ENCODE measurements at regions not wholly inside any gene's neighbourhood (a gene's known extent, or its start where the extent isn't known, plus 50 kb on each side); places are given as distances from the start of the nearest gene placed in this dataset.
A peak's percentile ranks its signal among the peaks of the same experiment; 100 is the strongest.

GRCh38 chr5:104763216-104763615 is 1200.6 kb upstream of the NUDT12 start:
- ChIA-PET POLR2A (no interaction called here), CTCF (no interaction called here)
- Histone ChIP-seq H3K4me1 (ENCODE audit: control insufficient read depth, insufficient read depth, low read length) (no peaks in the 10 kb centered on the region), H3K36me3 (ENCODE audit: control insufficient read depth in 2 of 2, insufficient read depth in 1 of 2, low read length in 2 of 2) (no peaks in the 10 kb centered on the region), H3K4me3 (ENCODE audit: low read depth, low read length) (no peak overlapping the region), H3K27ac (ENCODE audit: extremely low read depth, low read depth, low read length) (no peak overlapping the region), H3K9me3 (ENCODE audit: control insufficient read depth, insufficient read depth, low read depth, low read length) (no peaks in the 10 kb centered on the region)
- no peak for TF ChIP-seq ZNF23 (tag by site-specific recombination; IDR thresholded peaks at IDR 0.05; ENCODE audit: borderline replicate concordance)
- TF ChIP-seq ZNF155 (tag by site-specific recombination; IDR thresholded peaks at IDR 0.05), result no peak

- TF ChIP-seq PRDM4 (tag by site-specific recombination; IDR thresholded peaks at IDR 0.05), result no peak
- Histone ChIP-seq H3K4me1 (ENCODE audit: control insufficient read depth, insufficient read depth, low read length) (no peaks in the 10 kb centered on the region), H3K9me3 (ENCODE audit: control insufficient read depth, insufficient read depth, low read depth, low read length) (no peaks in the 10 kb centered on the region), H3K4me3 (ENCODE audit: low read depth, low read length) (no peak overlapping the region), H3K36me3 (ENCODE audit: control insufficient read depth in 2 of 2, insufficient read depth in 1 of 2, low read length in 2 of 2) (no peaks in the 10 kb centered on the region), H3K27ac (ENCODE audit: extremely low read depth, low read depth, low read length) (no peak overlapping the region)
- ChIA-PET CTCF (interaction anchor here (0.7 kb wide), 2 partner anchors 133 to 933 kb away, joined by 3 read pairs; no protein-coding TSS in a partner anchor), POLR2A (no interaction called here)
These were observed 1195.3 kb upstream of the NUDT12 start for GRCh38 chr5:104757915-104758314.

- CTCF ChIA-PET, result no interaction called here
- H3K36me3 ChIP-seq (ENCODE audit: control insufficient read depth in 2 of 2, insufficient read depth in 1 of 2, low read length in 2 of 2), result no peaks in the 10 kb centered on the region
- H3K4me1 ChIP-seq (ENCODE audit: control insufficient read depth, insufficient read depth, low read length), result no peaks in the 10 kb centered on the region
- H3K9me3 ChIP-seq (ENCODE audit: control insufficient read depth, insufficient read depth, low read depth, low read length), result no peaks in the 10 kb centered on the region
- POLR2A ChIA-PET, result no interaction called here
- no peak overlapping the region for H3K27ac ChIP-seq (ENCODE audit: extremely low read depth, low read depth, low read length)
- no peak overlapping the region for H3K4me3 ChIP-seq (ENCODE audit: low read depth, low read length)
- TF ChIP-seq ZBTB6 (tag by site-specific recombination; IDR thresholded peaks at IDR 0.05) (no peak), ZNF394 (tag by site-specific recombination; IDR thresholded peaks at IDR 0.05; ENCODE audit: borderline replicate concordance) (peak; percentile 85; the same call in 1 of the 2 replicates), FEZF1 (tag by site-specific recombination; IDR thresholded peaks at IDR 0.05) (no peak), ZNF426 (tag by site-specific recombination; IDR thresholded peaks at IDR 0.05) (peak; percentile 82), EGR2 (tag by site-specific recombination; IDR thresholded peaks at IDR 0.05; ENCODE audit: low read depth) (no peak), ZNF292 (tag by site-specific recombination; IDR thresholded peaks at IDR 0.05; ENCODE audit: borderline replicate concordance, low read depth) (peak; percentile 45; the same call in 1 of the 2 replicates), ZNF830 (tag by site-specific recombination; IDR thresholded peaks at IDR 0.05; ENCODE audit: low read depth) (no peak), ZNF518A (tag by site-specific recombination; conservative IDR thresholded peaks at IDR 0.05; ENCODE audit: low read depth) (peak; percentile 66; the same call in 1 of the 2 replicates), KLF7 (tag by site-specific recombination; IDR thresholded peaks at IDR 0.05; ENCODE audit: borderline replicate concordance) (no peak), ZNF280D (tag by site-specific recombination; IDR thresholded peaks at IDR 0.05) (no peak), ZNF555 (tag by site-specific recombination; conservative IDR thresholded peaks at IDR 0.05) (peak; percentile 82), ZNF580 (tag by site-specific recombination; IDR thresholded peaks at IDR 0.05) (0 out of 2 replicates have a peak, but pooled peaks have one; percentile 34), TRIM28 (IDR thresholded peaks at IDR 0.05; ENCODE audit: borderline replicate concordance, low read length) (no peak), ZNF529 (tag by site-specific recombination; IDR thresholded peaks at IDR 0.05; ENCODE audit: insufficient replicate concordance) (no peak), ZNF16 (tag by site-specific recombination; IDR thresholded peaks at IDR 0.05; ENCODE audit: low read depth) (no peak), ZNF707 (tag by site-specific recombination; IDR thresholded peaks at IDR 0.05) (no peak)
These were observed 1193.2 kb upstream of the NUDT12 start for GRCh38 chr5:104755806-104756205.

All from HEK293 (cell line).